GM23338 (cell line): ENCODE measurements at regions not wholly inside any gene's neighbourhood (a gene's known extent, or its start where the extent isn't known, plus 50 kb on each side); places are given as distances from the start of the nearest gene placed in this dataset.

Source experiments
- ATAC-seq: fragments of 200-7000 bp; cut with Tn5 transposase; 3 replicates; pipeline ENCODE4 v1.9.1; 2020
- DNase-seq: peaks from one replicate; pipeline ENCODE4 v3.0.0-alpha.2; 2015; ENCODE audit warnings: low spot score
- H2AFZ ChIP-seq: fragments of 200-600 bp; sonication (generic); 2 replicates; pipeline ENCODE4 v1.8.0; 2016; ENCODE audit warnings: antibody characterized with exemption, mild to moderate bottlenecking, moderate library complexity
- H3F3A ChIP-seq: fragments of 200-600 bp; sonication (generic); replicated peaks from 2 replicates; pipeline ENCODE4 v1.8.0; 2017; ENCODE audit warnings: antibody characterized with exemption, mixed run types, low read depth
- H3K27ac ChIP-seq: fragments of 200-600 bp; sonication (generic); 2 replicates; pipeline ENCODE4 v1.6.1; 2016; ENCODE audit warnings: low read depth
- H3K27me3 ChIP-seq: fragments of 200-600 bp; sonication (generic); 2 replicates; pipeline ENCODE4 v1.8.0; 2016; ENCODE audit warnings: mild to moderate bottlenecking, mixed run types, moderate library complexity; ENCODE audit not compliant: insufficient read depth
- H3K36me3 ChIP-seq: fragments of 200-600 bp; sonication (generic); 2 replicates; pipeline ENCODE4 v1.8.0; 2016; ENCODE audit warnings: mild to moderate bottlenecking; ENCODE audit not compliant: insufficient read depth
- H3K4me1 ChIP-seq: fragments of 200-600 bp; sonication (generic); 2 replicates; pipeline ENCODE4 v1.8.0; 2016; ENCODE audit warnings: mild to moderate bottlenecking, moderate library complexity; ENCODE audit not compliant: insufficient read depth
- H3K4me2 ChIP-seq: fragments of 200-600 bp; sonication (generic); 2 replicates; pipeline ENCODE4 v1.7.1; 2017; ENCODE audit warnings: mixed run types
- H3K4me3 ChIP-seq: fragments of 200-600 bp; sonication (generic); 2 replicates; pipeline ENCODE4 v1.6.1; 2016; ENCODE audit warnings: mixed run types
- H3K79me2 ChIP-seq: fragments of 200-600 bp; sonication (generic); replicated peaks from 2 replicates; pipeline ENCODE4 v1.8.0; 2017; ENCODE audit warnings: mild to moderate bottlenecking; ENCODE audit not compliant: insufficient read depth
- H3K9me2 ChIP-seq: fragments of 200-600 bp; sonication (generic); 2 replicates; pipeline ENCODE4 v1.8.0; 2017; ENCODE audit not compliant: insufficient read depth
- H4K20me1 ChIP-seq: fragments of 200-600 bp; sonication (generic); replicated peaks from 2 replicates; pipeline ENCODE4 v1.8.0; 2017; ENCODE audit warnings: mild to moderate bottlenecking; ENCODE audit not compliant: insufficient read depth
- H3K27ac Mint-ChIP-seq: 2 replicates; pipeline ENCODE4 v1.8.0; 2020; ENCODE audit warnings: inconsistent platforms, mild to moderate bottlenecking, moderate library complexity, mixed read lengths
- H3K27me3 Mint-ChIP-seq: 3 replicates; pipeline ENCODE4 v1.8.0; 2022; ENCODE audit warnings: low read depth, mild to moderate bottlenecking, moderate library complexity, mixed read lengths, inconsistent platforms; ENCODE audit not compliant: insufficient read depth, poor library complexity
- H3K36me3 Mint-ChIP-seq: 3 replicates; pipeline ENCODE4 v1.8.0; 2021; ENCODE audit warnings: low read depth, mild to moderate bottlenecking, inconsistent platforms, moderate library complexity, mixed read lengths
- H3K4me1 Mint-ChIP-seq: 3 replicates; pipeline ENCODE4 v1.8.0; 2020; ENCODE audit warnings: mild to moderate bottlenecking, inconsistent platforms, mixed read lengths
- H3K4me3 Mint-ChIP-seq: 3 replicates; pipeline ENCODE4 v1.8.0; 2021; ENCODE audit warnings: moderate library complexity, mild to moderate bottlenecking, inconsistent platforms, mixed read lengths
- H3K9me3 Mint-ChIP-seq: 3 replicates; pipeline ENCODE4 v1.8.0; 2020; ENCODE audit warnings: moderate library complexity, mild to moderate bottlenecking, inconsistent platforms, mixed read lengths
- CREB1 ChIP-seq: fragments of 250-450 bp; sonication (Bioruptor Pico); IDR thresholded peaks from 2 replicates; pipeline ENCODE4 v1.5.0; 2020; ENCODE audit warnings: low read depth, mild to moderate bottlenecking, moderate library complexity
- CTCF ChIP-seq, 2 experiments: fragments of 200-600 bp in 1 of 2; sonication (generic) in 1 of 2; conservative IDR thresholded peaks; 2 replicates each; pipeline versions ENCODE4 v1.5.1 to v1.6.1; 2016 to 2017; ENCODE audit warnings: antibody characterized with exemption in 2 of 2, low read depth in 2 of 2, mild to moderate bottlenecking in 2 of 2, moderate library complexity in 1 of 2
- EZH2 ChIP-seq: fragments of 200-600 bp; sonication (generic); IDR thresholded peaks from one replicate; pipeline ENCODE4 v1.8.0; 2017; ENCODE audit warnings: antibody characterized with exemption, mild to moderate bottlenecking, low read depth; ENCODE audit not compliant: unreplicated experiment
- EZH2phosphoT487 ChIP-seq: fragments of 200-600 bp; sonication (generic); IDR thresholded peaks from one replicate; pipeline ENCODE4 v1.8.1; 2018; ENCODE audit warnings: antibody characterized with exemption; ENCODE audit not compliant: unreplicated experiment
- JUNB ChIP-seq: IDR thresholded peaks from one replicate; pipeline ENCODE4 v1.6.1; 2016; ENCODE audit warnings: antibody characterized with exemption; ENCODE audit not compliant: unreplicated experiment
- NANOG ChIP-seq: IDR thresholded peaks from 2 replicates; pipeline ENCODE4 v1.6.1; 2016; ENCODE audit warnings: antibody characterized with exemption, borderline replicate concordance
- POLR2AphosphoS5 ChIP-seq: IDR thresholded peaks from 2 replicates; pipeline ENCODE4 v1.6.1; 2016; ENCODE audit warnings: antibody characterized with exemption, low read depth
- STAT1 ChIP-seq: IDR thresholded peaks from one replicate; pipeline ENCODE4 v1.6.1; 2016; ENCODE audit warnings: antibody characterized with exemption; ENCODE audit not compliant: unreplicated experiment
- ZNF114 ChIP-seq: fragments of 250-450 bp; sonication (Bioruptor Pico); IDR thresholded peaks from 2 replicates; pipeline ENCODE4 v1.5.0; 2020; ENCODE audit warnings: mild to moderate bottlenecking, moderate library complexity
- TF ChIP-seq, protein P1 (sequence below): IDR thresholded peaks from one replicate; pipeline ENCODE4 v1.6.1; 2018; ENCODE audit warnings: antibody characterized with exemption; ENCODE audit not compliant: unreplicated experiment
- TF ChIP-seq, protein P2 (sequence below): IDR thresholded peaks from 2 replicates; pipeline ENCODE4 v1.6.1; 2016; ENCODE audit warnings: antibody characterized with exemption

DNA sequence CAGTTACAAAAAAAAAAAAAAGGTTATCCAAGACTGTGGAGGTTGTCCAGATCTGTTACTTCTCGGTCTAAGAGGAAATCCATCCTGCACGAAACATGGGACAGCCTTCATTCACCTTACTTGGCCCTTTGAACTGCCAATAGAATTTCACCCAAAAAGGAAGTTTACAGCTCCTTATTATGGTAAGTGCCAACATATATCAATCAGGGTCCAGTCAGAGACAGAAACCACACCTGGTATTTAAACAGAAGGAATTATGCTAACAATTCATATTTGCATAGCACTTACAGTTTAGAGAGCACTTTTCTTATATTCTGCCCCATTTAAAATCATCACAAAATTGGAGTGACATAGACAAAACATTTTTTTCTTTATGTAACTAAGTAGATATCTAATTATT, 93.6 kb upstream of the PTPN3 start:
- ATAC-seq: no peak
- Histone ChIP-seq H3K36me3 (no peaks in the 10 kb centered on the region), H3K4me1 (no peaks in the 10 kb centered on the region), H3K4me2 (no peak overlapping the region), H3K4me3 (no peak overlapping the region), H3K79me2 (no peaks in the 10 kb centered on the region), H3K27me3 (no peaks in the 10 kb centered on the region), H3K9me2 (no peaks in the 10 kb centered on the region), H3F3A (no peaks in the 10 kb centered on the region), H2AFZ (no peak overlapping the region), H4K20me1 (no peaks in the 10 kb centered on the region), H3K27ac (no peak overlapping the region)
- H3K36me3 Mint-ChIP-seq: no peaks in the 10 kb centered on the region; the same call in 2 of the 3 replicates
- no peak overlapping the region for H3K4me3 Mint-ChIP-seq
- TF ChIP-seq CTCF (conservative IDR thresholded peaks at IDR 0.05; ENCODE audit: low read depth in 2 of 2): no peak
- no peak for TF ChIP-seq EZH2
- TF ChIP-seq CREB1 (CRISPR knock-in tag): no peak
- TF ChIP-seq EZH2phosphoT487: no peak
- no peak for TF ChIP-seq JUNB
- TF ChIP-seq, protein P1, sequence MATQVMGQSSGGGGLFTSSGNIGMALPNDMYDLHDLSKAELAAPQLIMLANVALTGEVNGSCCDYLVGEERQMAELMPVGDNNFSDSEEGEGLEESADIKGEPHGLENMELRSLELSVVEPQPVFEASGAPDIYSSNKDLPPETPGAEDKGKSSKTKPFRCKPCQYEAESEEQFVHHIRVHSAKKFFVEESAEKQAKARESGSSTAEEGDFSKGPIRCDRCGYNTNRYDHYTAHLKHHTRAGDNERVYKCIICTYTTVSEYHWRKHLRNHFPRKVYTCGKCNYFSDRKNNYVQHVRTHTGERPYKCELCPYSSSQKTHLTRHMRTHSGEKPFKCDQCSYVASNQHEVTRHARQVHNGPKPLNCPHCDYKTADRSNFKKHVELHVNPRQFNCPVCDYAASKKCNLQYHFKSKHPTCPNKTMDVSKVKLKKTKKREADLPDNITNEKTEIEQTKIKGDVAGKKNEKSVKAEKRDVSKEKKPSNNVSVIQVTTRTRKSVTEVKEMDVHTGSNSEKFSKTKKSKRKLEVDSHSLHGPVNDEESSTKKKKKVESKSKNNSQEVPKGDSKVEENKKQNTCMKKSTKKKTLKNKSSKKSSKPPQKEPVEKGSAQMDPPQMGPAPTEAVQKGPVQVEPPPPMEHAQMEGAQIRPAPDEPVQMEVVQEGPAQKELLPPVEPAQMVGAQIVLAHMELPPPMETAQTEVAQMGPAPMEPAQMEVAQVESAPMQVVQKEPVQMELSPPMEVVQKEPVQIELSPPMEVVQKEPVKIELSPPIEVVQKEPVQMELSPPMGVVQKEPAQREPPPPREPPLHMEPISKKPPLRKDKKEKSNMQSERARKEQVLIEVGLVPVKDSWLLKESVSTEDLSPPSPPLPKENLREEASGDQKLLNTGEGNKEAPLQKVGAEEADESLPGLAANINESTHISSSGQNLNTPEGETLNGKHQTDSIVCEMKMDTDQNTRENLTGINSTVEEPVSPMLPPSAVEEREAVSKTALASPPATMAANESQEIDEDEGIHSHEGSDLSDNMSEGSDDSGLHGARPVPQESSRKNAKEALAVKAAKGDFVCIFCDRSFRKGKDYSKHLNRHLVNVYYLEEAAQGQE: no peak
- no peak for TF ChIP-seq STAT1
- TF ChIP-seq NANOG: no peak
- no peak for TF ChIP-seq ZNF114 (CRISPR knock-in tag)
- TF ChIP-seq POLR2AphosphoS5: no peak
- TF ChIP-seq, protein P2, sequence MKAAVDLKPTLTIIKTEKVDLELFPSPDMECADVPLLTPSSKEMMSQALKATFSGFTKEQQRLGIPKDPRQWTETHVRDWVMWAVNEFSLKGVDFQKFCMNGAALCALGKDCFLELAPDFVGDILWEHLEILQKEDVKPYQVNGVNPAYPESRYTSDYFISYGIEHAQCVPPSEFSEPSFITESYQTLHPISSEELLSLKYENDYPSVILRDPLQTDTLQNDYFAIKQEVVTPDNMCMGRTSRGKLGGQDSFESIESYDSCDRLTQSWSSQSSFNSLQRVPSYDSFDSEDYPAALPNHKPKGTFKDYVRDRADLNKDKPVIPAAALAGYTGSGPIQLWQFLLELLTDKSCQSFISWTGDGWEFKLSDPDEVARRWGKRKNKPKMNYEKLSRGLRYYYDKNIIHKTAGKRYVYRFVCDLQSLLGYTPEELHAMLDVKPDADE: no peak
- H3K27ac Mint-ChIP-seq: no peak overlapping the region
- no peak for DNase-seq
- H3K9me3 Mint-ChIP-seq: 0 out of 3 replicates have a peak, but pooled peaks cover 9% of the 10 kb centered on the region
- H3K4me1 Mint-ChIP-seq: no peaks in the 10 kb centered on the region
- peaks cover 4% of the 10 kb centered on the region for H3K27me3 Mint-ChIP-seq
